ENCODE measurements at regions not wholly inside any gene's neighbourhood (a gene's known extent, or its start where the extent isn't known, plus 50 kb on each side); places are given as distances from the start of the nearest gene placed in this dataset.

GRCh38 chr14:38839694-38840365, 263.2 kb downstream of the SEC23A start:
- DNase-seq, result no peak

- no peak for DNase-seq
These were observed 264.1 kb downstream of the SEC23A start for GRCh38 chr14:38838979-38839323.

GRCh38 chr14:38838049-38838978, 264.7 kb downstream of the SEC23A start:
- no peak for DNase-seq

- no peak for DNase-seq
These were observed 265.5 kb downstream of the SEC23A start for GRCh38 chr14:38837343-38838048.

DNA sequence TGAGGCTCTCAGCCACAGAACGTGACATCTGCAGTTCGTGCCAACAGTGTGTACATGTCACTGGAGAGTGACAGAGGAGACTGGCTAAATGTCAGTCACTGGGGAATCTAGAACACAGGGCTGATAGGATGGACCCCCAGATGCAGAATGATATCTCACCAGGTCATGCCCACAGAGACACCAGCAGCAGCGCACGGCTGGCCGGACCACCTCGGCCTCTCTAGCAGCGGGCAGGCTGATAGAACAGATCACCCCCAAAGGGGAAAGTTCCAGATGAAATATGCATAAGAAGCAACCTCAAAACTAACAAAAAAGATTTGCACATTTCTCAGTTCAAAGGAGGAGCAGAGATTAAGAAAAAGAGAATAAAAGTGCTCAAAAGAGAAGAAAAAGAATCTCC, 266.5 kb downstream of the SEC23A start:
- no peak for DNase-seq

- DNase-seq, result no peak
These were observed 267.2 kb downstream of the SEC23A start for GRCh38 chr14:38835874-38836273.

- DNase-seq, result no peak
These were observed 274.7 kb downstream of the SEC23A start for GRCh38 chr14:38828183-38828827.

- DNase-seq, result no peak
These were observed 278.3 kb downstream of the SEC23A start for GRCh38 chr14:38824706-38825105.

GRCh38 chr14:38818555-38818954, 284.5 kb downstream of the SEC23A start:
- no peak for DNase-seq

GRCh38 chr14:38808734-38809455, 294.1 kb downstream of the SEC23A start:
- DNase-seq, result no peak

GRCh38 chr14:38799671-38800070, 303.4 kb downstream of the SEC23A start:
- no peak for DNase-seq

DNA sequence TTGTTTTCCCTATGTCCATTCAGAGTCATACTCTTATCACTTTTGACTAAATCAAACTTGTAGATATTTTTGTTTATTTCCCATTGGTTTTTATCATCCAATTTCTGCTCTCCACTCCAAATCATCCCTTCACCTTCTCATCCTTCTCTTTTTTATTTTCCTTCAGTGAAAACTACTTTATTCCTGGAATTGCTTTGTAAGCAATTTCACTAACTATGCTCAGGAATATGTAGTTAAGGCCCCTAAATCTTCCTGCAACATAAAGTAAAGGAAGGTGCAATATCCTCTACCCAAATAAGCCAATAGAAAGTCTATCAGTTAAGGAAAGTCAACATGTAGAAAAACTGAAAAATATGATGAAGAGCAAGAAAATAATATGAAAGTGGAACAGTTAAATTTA, 308.4 kb downstream of the SEC23A start:
- no peak for DNase-seq

DNA sequence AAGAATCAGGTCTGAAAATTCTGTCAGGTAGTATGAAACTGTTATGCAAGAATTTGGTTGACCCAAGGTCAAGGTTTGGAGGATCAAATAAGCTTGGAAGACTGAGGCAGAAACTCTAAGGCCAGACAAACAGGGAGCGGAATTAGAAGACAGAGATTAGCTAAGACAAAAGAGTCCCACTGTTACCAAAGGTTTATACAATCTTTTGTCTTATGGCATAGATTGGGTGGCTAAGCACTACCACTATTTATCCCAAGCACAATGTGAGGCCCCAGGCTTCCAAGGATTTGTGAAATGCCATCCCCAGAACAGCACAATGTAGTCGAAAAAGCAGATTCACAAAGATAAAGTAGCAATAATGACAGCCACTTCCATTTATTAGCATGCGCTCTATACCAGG, 311.2 kb downstream of the SEC23A start:
- DNase-seq, result no peak

DNA sequence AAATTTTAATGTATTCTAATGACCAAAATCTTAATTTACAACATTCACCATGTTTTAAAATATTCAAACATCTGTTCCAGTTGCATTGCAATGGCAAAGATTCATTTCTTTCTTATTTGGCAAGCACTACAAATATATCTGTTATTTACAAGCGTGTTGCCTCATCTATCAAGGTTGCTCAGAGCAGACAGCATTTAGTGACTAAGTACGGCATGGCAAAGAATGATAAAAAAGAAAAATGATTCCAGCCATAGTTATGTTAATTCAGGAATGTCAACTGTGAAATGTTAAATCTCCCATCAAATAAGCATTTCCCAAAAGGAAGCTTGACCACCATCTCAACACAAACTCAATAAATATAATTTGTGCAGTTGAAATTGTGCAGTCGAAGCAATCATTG, 312.1 kb downstream of the SEC23A start:
- no peak for DNase-seq

- no peak for DNase-seq
These were observed 313.2 kb downstream of the SEC23A start for GRCh38 chr14:38789805-38790204.

- no peak for DNase-seq
These were observed 315.0 kb downstream of the SEC23A start for GRCh38 chr14:38788060-38788459.

GRCh38 chr14:38786921-38787320, 316.1 kb downstream of the SEC23A start:
- DNase-seq, result no peak

DNA sequence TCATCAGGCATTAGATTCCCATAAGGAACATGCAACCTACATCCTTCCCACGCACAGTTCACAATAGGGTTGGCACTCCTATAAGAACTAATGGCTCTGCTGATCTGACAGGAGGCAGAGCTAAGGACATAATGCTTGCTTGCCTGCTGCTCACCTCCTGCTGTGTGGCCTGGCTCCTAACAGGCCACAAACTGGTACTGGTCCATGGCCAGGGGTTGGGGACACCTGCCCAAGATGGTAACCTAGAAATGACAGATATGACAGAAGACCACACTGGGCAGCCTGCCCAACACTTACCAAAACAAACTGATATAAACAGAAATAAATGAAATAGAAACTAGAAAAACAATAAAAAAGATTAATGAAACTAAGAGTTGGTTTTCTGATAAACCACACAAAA, 325.6 kb downstream of the SEC23A start:
- DNase-seq, result no peak

DNA sequence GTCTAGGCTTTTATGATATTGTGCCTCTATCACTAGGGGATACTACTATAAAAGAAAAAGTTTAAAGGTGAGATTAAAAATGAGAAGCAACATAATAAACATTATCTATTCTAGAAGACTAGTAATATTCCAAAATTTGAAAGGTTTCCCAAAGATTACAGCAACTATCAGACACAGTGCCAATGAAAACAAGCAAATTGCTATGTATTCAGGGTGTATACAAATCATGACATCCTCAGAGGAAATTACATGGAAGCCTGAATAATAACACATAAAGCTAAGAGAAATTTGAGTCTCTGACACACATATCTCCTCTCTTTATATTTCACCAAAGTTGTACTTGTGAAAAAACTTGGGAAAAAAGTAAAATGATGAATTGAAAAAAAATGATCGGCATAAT, 327.0 kb downstream of the SEC23A start:
- no peak for DNase-seq

- DNase-seq, result no peak
These were observed 328.9 kb downstream of the SEC23A start for GRCh38 chr14:38774162-38774561.

DNA sequence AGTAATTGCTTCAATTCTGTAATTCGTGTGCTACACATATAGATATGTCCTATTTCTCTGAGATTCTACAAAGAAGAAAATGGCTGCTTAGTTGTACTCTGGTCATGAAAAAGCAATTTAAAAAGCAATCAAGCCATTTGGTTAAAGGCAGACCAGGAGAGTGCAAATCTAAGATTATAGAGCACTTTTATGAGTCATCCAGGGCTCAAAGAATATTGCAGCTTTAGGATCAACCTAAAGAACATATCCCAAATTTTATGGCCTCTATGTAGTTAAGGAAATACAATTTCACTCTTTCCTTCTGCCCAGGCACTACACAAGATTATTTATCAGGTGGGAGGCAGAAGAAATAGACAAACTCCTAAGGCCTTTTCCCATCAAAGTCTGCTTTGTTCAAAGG, 332.8 kb downstream of the SEC23A start:
- no peak for DNase-seq

DNA sequence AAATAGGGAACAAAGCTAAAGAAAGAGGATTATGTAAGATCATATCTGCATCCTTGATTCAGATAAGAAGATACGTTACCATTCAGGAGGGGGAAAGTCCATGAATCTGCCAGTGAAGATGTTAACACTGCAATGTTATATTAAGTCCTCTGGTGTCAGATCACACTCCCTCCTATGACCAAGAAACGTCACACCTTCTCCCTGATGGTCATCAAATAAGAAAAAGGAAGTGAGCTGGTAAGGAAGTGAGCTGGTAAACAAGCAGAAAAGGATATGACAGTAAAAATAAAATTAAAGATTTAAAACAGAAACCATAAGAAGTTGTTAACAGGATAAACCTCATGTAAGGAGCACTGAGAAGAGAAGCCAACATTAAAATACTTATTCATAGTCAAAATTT, 340.2 kb downstream of the SEC23A start:
- no peak for DNase-seq

DNA sequence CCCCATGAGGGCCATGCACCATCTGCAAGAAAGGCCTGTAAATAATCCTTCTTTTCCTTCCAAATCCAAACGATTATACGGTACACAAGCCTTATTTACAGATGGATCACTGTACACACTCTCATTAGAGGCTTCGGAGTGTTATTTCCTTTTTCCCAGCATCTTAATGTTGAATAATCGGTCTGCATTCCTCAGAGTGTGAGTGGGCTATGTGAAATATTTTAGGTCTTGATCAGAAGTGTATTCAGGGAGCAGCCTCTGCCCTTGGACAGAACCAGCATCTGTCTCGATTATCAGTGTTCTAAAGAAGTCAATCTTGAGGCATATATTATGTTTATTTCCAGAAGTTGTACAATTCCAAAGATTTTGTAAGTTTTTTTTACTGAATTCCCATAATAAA, 340.6 kb downstream of the SEC23A start:
- no peak for DNase-seq

All from NCI-H446 treated with DMSO at 0.1 percent for 48 hours (cell line).